Prostate gland (tissue), 2 donors: ENCODE measurements at regions not wholly inside any gene's neighbourhood (a gene's known extent, or its start where the extent isn't known, plus 50 kb on each side); places are given as distances from the start of the nearest gene placed in this dataset.

Source experiments
- DNase-seq: peaks from one replicate; pipeline ENCODE4 v3.0.0-alpha.2; 2019; ENCODE audit warnings: low spot score
- H3K27ac ChIP-seq, 2 donors: fragments of 200-600 bp; sonication (generic); 2 replicates each; pipeline ENCODE4 v1.5.1; 2017 to 2019
- H3K27me3 ChIP-seq: fragments of 200-600 bp; sonication (generic); replicated peaks from 2 replicates; pipeline ENCODE4 v1.5.1; 2019; ENCODE audit not compliant: insufficient read depth
- H3K36me3 ChIP-seq, 2 donors: fragments of 200-600 bp; sonication (generic); 1 replicate in 1 of 2; 2 replicates in 1 of 2; pipeline versions ENCODE4 v1.5.1 to v1.8.1; 2017 to 2019
- H3K4me1 ChIP-seq: fragments of 200-600 bp; sonication (generic); replicated peaks from 2 replicates; pipeline ENCODE4 v1.5.1; 2019
- H3K4me3 ChIP-seq, 2 donors: fragments of 200-600 bp; sonication (generic); 2 replicates each; pipeline ENCODE4 v1.5.1; 2017 to 2019
- H3K9me3 ChIP-seq: fragments of 200-600 bp; sonication (generic); 2 replicates; pipeline ENCODE4 v1.5.1; 2017
- CTCF ChIP-seq, 4 experiments: fragments of 200-600 bp in 2 of 4; fragments of 450-650 bp in 2 of 4; sonication (generic) in 2 of 4; IDR thresholded peaks; 1 replicate in 3 of 4; 2 replicates in 1 of 4; pipeline ENCODE4 v1.5.1; 2016 to 2019; ENCODE audit warnings: antibody characterized with exemption in 4 of 4, mild to moderate bottlenecking in 2 of 4, moderate library complexity in 2 of 4
- POLR2A ChIP-seq: fragments of 450-650 bp; IDR thresholded peaks from one replicate; pipeline ENCODE4 v1.6.1; 2016; ENCODE audit warnings: antibody characterized with exemption, mild to moderate bottlenecking
- POLR2AphosphoS5 ChIP-seq: sonication (generic); formaldehyde crosslinking; IDR thresholded peaks from one replicate; pipeline ENCODE4 v1.6.1; 2017; ENCODE audit warnings: antibody characterized with exemption
- WGBS: methylation state at CpG from one replicate; pipeline ENCODE4 v1.1.5; 2018; 5-methylcytosine and 5-hydroxymethylcytosine counted together
- intact Hi-C: fragments of 100-400 bp; cut with DNase I; formaldehyde crosslinking; loops from one replicate; pipeline ENCODE4 v1.14.2; 2022

- H3K36me3 ChIP-seq: no peaks in the 10 kb centered on the region
- intact Hi-C loops: no loop called here
- no peaks in the 10 kb centered on the region for H3K4me1 ChIP-seq
- 75% methylated on average over 3 of the region's 3 CpGs for WGBS
- H3K9me3 ChIP-seq: no peaks in the 10 kb centered on the region
- H3K27me3 ChIP-seq: no peaks in the 10 kb centered on the region
- no peak overlapping the region for H3K4me3 ChIP-seq
- DNase-seq: no peak
- TF ChIP-seq CTCF (IDR thresholded peaks at IDR 0.05): no peak
- no peak for TF ChIP-seq POLR2A
- TF ChIP-seq POLR2AphosphoS5: no peak
- H3K27ac ChIP-seq: no peak overlapping the region
Measured at GRCh38 chr1:219438386-219438785, 174.5 kb downstream of the ZC3H11B start.

GRCh38 chr1:219434923-219435297 lies 178.0 kb downstream of the ZC3H11B start:
- H3K36me3 ChIP-seq: no peaks in the 10 kb centered on the region
- intact Hi-C loops: no loop called here
- no peak for TF ChIP-seq CTCF (IDR thresholded peaks at IDR 0.05)
- TF ChIP-seq POLR2AphosphoS5: no peak
- no peak for TF ChIP-seq POLR2A
- 89% methylated on average over 2 of the region's 2 CpGs for WGBS
- H3K4me1 ChIP-seq: no peaks in the 10 kb centered on the region
- no peak overlapping the region for H3K27ac ChIP-seq
- H3K4me3 ChIP-seq: no peak overlapping the region
- H3K27me3 ChIP-seq: no peaks in the 10 kb centered on the region
- no peaks in the 10 kb centered on the region for H3K9me3 ChIP-seq
- no peak for DNase-seq

- no peak overlapping the region for H3K27ac ChIP-seq
- H3K27me3 ChIP-seq: no peaks in the 10 kb centered on the region
- no peaks in the 10 kb centered on the region for H3K4me1 ChIP-seq
- H3K36me3 ChIP-seq: no peaks in the 10 kb centered on the region
- TF ChIP-seq POLR2AphosphoS5: no peak
- TF ChIP-seq CTCF (IDR thresholded peaks at IDR 0.05): no peak
- no peak for TF ChIP-seq POLR2A
- H3K9me3 ChIP-seq: no peaks in the 10 kb centered on the region
- H3K4me3 ChIP-seq: no peak overlapping the region
- DNase-seq: no peak
- intact Hi-C loops: no loop called here
- WGBS: 80% methylated on average over 6 of the region's 6 CpGs
Measured at GRCh38 chr1:219434285-219434922, 178.5 kb downstream of the ZC3H11B start.

GRCh38 chr1:219433496-219434131 lies 179.3 kb downstream of the ZC3H11B start:
- DNase-seq: no peak
- H3K9me3 ChIP-seq: no peaks in the 10 kb centered on the region
- intact Hi-C loops: no loop called here
- TF ChIP-seq CTCF (IDR thresholded peaks at IDR 0.05): no peak
- TF ChIP-seq POLR2AphosphoS5: no peak
- no peak for TF ChIP-seq POLR2A
- 53% methylated on average over 6 of the region's 6 CpGs for WGBS
- no peak overlapping the region for H3K4me3 ChIP-seq
- no peaks in the 10 kb centered on the region for H3K4me1 ChIP-seq
- no peak overlapping the region for H3K27ac ChIP-seq
- no peaks in the 10 kb centered on the region for H3K36me3 ChIP-seq
- H3K27me3 ChIP-seq: no peaks in the 10 kb centered on the region

DNA sequence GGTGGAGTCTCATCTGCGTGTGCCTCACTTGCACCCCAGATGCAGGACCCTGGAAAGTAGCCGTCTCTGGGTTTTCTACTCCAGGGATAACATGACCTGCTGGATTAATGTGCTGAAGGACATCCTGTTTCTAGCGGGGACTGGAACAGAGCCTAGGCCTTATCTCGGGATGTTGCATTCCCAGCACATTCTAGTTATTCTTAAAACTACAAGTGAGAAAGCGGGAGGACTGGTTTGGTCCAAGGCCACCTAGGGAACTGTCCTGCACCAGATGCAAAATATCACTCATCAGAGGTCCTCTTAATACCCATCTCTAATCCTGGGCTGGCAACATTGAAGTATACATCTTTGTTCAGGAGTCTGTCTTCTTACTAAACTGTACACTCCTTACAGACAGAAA lies 179.9 kb downstream of the ZC3H11B start:
- Histone ChIP-seq H3K4me3 (no peak overlapping the region), H3K36me3 (no peaks in the 10 kb centered on the region), H3K27ac (no peak overlapping the region), H3K9me3 (no peaks in the 10 kb centered on the region), H3K27me3 (no peaks in the 10 kb centered on the region), H3K4me1 (no peaks in the 10 kb centered on the region)
- intact Hi-C loops: no loop called here
- no peak for DNase-seq
- TF ChIP-seq POLR2A (no peak), POLR2AphosphoS5 (no peak), CTCF (IDR thresholded peaks at IDR 0.05) (no peak)
- whole genome bisulfite sequencing: 53% methylated on average over 5 of the region's 5 CpGs
